22Rv1 (cell line): ENCODE measurements at regions not wholly inside any gene's neighbourhood (a gene's known extent, or its start where the extent isn't known, plus 50 kb on each side); places are given as distances from the start of the nearest gene placed in this dataset.

ENCODE experiments used
- ZFX ChIP-seq: fragments of 450-650 bp; IDR thresholded peaks from 2 replicates; pipeline ENCODE4 v1.6.1; 2017; ENCODE audit warnings: antibody characterized with exemption, borderline replicate concordance
- TF ChIP-seq, protein P1 (sequence below): fragments of 450-650 bp; IDR thresholded peaks from 2 replicates; pipeline ENCODE4 v1.5.1; 2017; ENCODE audit warnings: mild to moderate bottlenecking

DNA sequence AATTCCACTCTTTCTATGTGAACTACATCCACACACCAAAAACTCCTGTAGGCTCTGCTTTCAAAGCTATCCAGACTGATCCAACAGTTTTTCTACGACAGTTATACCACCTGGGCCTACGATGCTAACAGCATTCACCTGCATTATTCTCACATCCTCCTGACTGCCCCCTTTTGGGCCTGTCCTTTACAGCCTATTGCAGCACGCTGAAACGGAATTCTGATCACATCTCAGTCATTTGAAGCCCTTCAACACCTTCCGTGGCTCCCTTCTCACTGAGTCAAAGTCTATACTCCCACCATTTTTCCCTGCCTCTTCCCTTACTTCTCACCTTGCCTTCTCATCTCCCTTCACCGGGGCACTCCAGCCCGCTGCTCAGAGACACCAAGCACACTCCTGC lies 791.3 kb upstream of the KIRREL3 start:
- TF ChIP-seq, protein P1, sequence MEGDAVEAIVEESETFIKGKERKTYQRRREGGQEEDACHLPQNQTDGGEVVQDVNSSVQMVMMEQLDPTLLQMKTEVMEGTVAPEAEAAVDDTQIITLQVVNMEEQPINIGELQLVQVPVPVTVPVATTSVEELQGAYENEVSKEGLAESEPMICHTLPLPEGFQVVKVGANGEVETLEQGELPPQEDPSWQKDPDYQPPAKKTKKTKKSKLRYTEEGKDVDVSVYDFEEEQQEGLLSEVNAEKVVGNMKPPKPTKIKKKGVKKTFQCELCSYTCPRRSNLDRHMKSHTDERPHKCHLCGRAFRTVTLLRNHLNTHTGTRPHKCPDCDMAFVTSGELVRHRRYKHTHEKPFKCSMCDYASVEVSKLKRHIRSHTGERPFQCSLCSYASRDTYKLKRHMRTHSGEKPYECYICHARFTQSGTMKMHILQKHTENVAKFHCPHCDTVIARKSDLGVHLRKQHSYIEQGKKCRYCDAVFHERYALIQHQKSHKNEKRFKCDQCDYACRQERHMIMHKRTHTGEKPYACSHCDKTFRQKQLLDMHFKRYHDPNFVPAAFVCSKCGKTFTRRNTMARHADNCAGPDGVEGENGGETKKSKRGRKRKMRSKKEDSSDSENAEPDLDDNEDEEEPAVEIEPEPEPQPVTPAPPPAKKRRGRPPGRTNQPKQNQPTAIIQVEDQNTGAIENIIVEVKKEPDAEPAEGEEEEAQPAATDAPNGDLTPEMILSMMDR: no peak
- no peak for TF ChIP-seq ZFX
